ENCODE measurements at regions not wholly inside any gene's neighbourhood (a gene's known extent, or its start where the extent isn't known, plus 50 kb on each side); places are given as distances from the start of the nearest gene placed in this dataset.

GRCh38 chr14:105846312-105846711 is 319.9 kb downstream of the TMEM121 start:
- no peak for TF ChIP-seq CTCF (IDR thresholded peaks at IDR 0.05; ENCODE audit: low read depth, low read length)
- H3K4me3 ChIP-seq (ENCODE audit: low read depth, low read length), result no peak overlapping the region

DNA sequence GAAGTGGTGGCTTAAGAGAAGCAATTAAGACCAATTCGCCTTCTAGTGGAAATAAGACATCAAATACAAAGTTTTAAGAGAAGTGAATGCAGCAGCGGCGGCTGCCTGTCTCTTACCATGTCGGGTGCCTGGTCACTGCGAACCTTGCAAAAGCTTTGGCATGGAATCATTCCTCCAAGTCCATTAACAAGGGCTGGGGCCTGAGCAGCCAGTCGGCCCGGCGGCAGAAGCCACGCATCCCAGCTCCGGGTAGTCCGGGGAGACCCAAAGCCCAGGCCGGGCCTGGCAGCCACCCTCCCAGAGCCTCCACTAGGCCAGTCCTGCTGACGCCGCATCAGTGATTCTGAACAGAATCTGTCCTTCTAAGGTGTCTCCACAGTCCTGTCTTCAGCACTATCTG is 321.0 kb downstream of the TMEM121 start:
- TF ChIP-seq CTCF (IDR thresholded peaks at IDR 0.05; ENCODE audit: low read depth, low read length), result no peak
- no peak overlapping the region for H3K4me3 ChIP-seq (ENCODE audit: low read depth, low read length)

- no peak overlapping the region for H3K4me3 ChIP-seq (ENCODE audit: low read depth, low read length)
- TF ChIP-seq CTCF (IDR thresholded peaks at IDR 0.05; ENCODE audit: low read depth, low read length), result no peak
These were observed 322.2 kb downstream of the TMEM121 start for GRCh38 chr14:105848570-105848969.

DNA sequence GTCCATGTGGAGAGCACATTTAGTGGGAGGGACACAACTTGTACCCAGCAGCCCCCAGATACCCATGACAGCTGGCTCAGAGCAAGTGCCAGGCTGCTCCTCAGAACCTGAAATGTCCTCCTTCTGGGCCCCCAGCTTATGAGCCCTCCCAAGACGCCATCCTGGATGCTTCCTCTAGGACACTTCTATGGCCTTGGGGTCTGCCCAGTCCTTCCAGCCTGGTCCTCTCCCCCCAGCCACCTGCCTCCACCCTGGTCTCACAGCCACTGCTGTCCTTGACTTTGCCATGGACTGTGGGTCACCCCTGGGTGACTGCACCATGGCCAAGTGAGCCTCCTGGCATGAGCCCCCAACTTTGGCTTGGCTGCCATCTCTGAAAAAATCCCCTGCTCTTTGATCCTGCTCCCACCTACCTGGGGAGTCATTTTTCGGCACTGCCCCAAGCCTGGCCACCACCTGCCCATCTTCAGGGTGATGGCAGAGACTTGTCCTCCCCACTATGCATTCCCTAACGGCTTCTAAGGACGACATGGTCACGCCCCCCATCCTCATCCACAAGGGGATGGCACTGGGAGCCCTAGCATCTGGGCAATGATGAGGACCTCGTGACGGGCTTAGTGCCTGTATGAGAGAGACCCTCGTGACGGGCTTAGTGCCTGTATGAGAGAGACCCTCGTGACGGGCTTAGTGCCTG is 323.7 kb downstream of the TMEM121 start:
- no peak overlapping the region for H3K4me3 ChIP-seq (ENCODE audit: low read depth, low read length)
- no peak for TF ChIP-seq CTCF (IDR thresholded peaks at IDR 0.05; ENCODE audit: low read depth, low read length)

DNA sequence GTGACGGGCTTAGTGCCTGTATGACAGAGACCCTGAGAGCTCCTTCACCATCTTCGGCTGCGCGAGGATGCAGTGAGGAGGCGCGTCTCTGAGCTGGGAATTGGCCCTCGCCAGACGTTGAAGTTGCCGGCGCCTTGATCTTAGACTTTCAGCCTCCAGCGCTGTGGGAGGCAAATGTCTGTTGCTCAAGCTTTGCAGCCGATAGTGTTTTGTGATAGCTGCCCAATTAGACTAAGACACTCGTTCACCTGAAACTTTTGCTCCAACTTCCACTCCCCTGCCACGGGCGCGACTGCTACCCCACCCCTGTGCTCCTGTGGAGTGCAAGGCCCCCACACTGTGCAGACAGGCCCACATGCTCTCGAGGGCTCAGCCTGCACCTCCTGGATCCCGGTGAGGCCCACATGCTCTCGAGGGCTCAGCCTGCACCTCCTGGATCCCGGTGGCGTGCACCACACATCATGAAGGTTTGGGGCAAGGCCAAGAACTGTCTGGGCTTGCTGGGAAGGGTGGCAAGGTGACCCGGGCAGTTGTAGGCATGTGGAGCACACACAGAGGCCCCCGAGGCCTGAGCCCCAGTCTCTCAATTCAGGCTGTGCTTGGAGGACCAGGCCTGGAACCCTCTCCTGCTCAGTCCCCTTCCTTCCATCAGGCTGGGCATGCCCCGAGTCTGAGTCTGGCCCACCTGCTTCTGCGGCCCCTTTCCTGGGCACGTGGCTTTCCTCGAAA is 324.6 kb downstream of the TMEM121 start:
- no peak overlapping the region for H3K4me3 ChIP-seq (ENCODE audit: low read depth, low read length)
- no peak for TF ChIP-seq CTCF (IDR thresholded peaks at IDR 0.05; ENCODE audit: low read depth, low read length)

GRCh38 chr14:105851716-105852377 is 325.5 kb downstream of the TMEM121 start:
- TF ChIP-seq CTCF (IDR thresholded peaks at IDR 0.05; ENCODE audit: low read depth, low read length), result no peak
- no peak overlapping the region for H3K4me3 ChIP-seq (ENCODE audit: low read depth, low read length)
